Lung (tissue), 11 donors: ENCODE measurements at regions not wholly inside any gene's neighbourhood (a gene's known extent, or its start where the extent isn't known, plus 50 kb on each side); places are given as distances from the start of the nearest gene placed in this dataset.

Source experiments
- ATAC-seq: fragments of 200-7000 bp; cut with Tn5 transposase; one replicate; pipeline ENCODE4 v1.9.1; 2020; ENCODE audit warnings: moderate number of reproducible peaks; ENCODE audit not compliant: insufficient read depth, low FRiP score
- DNase-seq, 3 donors: peaks; one replicate each; pipeline ENCODE4 v3.0.0-alpha.2; 2013 to 2017
- H3K27ac ChIP-seq, 2 donors: one replicate each; pipeline ENCODE4 v1.5.1; 2013; ENCODE audit warnings: mild to moderate bottlenecking in 2 of 2, moderate library complexity in 2 of 2, control low read depth in 1 of 2, inconsistent platforms in 1 of 2, low read depth in 1 of 2, low read length in 1 of 2
- H3K27me3 ChIP-seq, 3 donors: one replicate each; pipeline ENCODE4 v1.5.1; 2013; ENCODE audit warnings: low read length in 2 of 3; ENCODE audit not compliant: control insufficient read depth in 3 of 3, insufficient read depth in 3 of 3
- H3K36me3 ChIP-seq, 4 donors: one replicate each; pipeline ENCODE4 v1.5.1; 2013; ENCODE audit warnings: low read length in 4 of 4, mild to moderate bottlenecking in 1 of 4, moderate library complexity in 1 of 4; ENCODE audit not compliant: control insufficient read depth in 4 of 4, insufficient read depth in 4 of 4
- H3K4me1 ChIP-seq, 5 donors: one replicate each; pipeline ENCODE4 v1.5.1; 2013; ENCODE audit warnings: low read length in 5 of 5, mild to moderate bottlenecking in 2 of 5, moderate library complexity in 1 of 5; ENCODE audit not compliant: control insufficient read depth in 5 of 5, insufficient read depth in 5 of 5
- H3K4me3 ChIP-seq: one replicate; pipeline ENCODE4 v1.5.1; 2013; ENCODE audit warnings: mild to moderate bottlenecking, control low read depth, moderate library complexity
- H3K9ac ChIP-seq, 2 donors: one replicate each; pipeline ENCODE4 v1.5.1; 2013; ENCODE audit warnings: low read length in 2 of 2, control low read depth in 1 of 2; ENCODE audit not compliant: insufficient read depth in 1 of 2
- H3K9me3 ChIP-seq, 4 donors: one replicate each; pipeline ENCODE4 v1.5.1; 2013; ENCODE audit warnings: low read length in 3 of 4, mild to moderate bottlenecking in 1 of 4, moderate library complexity in 1 of 4; ENCODE audit not compliant: control insufficient read depth in 4 of 4, insufficient read depth in 3 of 4
- WGBS, 2 donors: extraction: QIAGEN DNeasy Blood & Tissue Kit; methylation state at CpG; one replicate each; pipeline ENCODE4 v1.1.7; 2013; 5-methylcytosine and 5-hydroxymethylcytosine counted together
- TF ChIP-seq, protein P1 (sequence below): IDR thresholded peaks from 2 replicates; pipeline ENCODE4 v1.5.1; 2012; ENCODE audit warnings: mild to moderate bottlenecking; ENCODE audit errors: control extremely low read depth, extremely low read depth
- donor health status: control.
- donor health status: control.
- donor health status: Bipolar disorder and iron deficiency.
- donor health status: healthy.
- donor health status: DM: yes; HTN: yes; CAD: no.

DNA sequence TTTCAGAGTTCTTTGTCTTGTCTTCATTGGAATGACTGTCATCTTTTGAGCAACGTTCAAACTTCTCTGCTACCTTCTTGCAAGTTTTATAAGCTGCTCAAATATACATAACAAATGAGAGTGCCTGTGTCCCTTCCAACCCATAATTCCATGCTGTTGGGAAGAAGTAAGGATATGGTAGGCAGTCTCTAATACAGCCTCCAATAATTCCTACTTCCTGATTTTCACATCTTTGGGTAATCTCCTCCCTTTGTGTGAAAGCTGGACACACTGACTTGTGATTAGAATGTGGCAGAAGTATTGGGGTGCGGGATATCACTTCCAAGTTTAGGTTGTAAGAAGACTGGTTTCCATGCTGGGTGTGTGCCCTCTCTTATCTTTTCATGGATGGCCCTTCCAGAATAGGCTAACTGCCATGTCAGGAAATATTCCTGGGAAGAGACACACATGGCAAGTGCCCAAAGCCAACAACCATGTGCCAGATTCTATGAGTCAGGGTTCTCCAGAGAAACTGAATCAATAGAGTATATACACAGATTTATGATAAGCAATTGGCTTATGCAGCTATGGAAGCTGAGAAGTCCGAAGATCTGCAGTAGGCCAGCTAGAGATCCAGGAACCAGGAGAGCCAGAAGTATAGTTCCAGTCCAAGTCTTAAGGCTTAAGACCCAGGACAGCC is 531.3 kb downstream of the NTRK2 start:
- Histone ChIP-seq H3K27ac (no peak overlapping the region), H3K4me1 (no peaks in the 10 kb centered on the region), H3K36me3 (no peaks in the 10 kb centered on the region), H3K9ac (no peak overlapping the region), H3K9me3 (no peaks in the 10 kb centered on the region), H3K27me3 (no peaks in the 10 kb centered on the region), H3K4me3 (no peak overlapping the region)
- TF ChIP-seq, protein P1, sequence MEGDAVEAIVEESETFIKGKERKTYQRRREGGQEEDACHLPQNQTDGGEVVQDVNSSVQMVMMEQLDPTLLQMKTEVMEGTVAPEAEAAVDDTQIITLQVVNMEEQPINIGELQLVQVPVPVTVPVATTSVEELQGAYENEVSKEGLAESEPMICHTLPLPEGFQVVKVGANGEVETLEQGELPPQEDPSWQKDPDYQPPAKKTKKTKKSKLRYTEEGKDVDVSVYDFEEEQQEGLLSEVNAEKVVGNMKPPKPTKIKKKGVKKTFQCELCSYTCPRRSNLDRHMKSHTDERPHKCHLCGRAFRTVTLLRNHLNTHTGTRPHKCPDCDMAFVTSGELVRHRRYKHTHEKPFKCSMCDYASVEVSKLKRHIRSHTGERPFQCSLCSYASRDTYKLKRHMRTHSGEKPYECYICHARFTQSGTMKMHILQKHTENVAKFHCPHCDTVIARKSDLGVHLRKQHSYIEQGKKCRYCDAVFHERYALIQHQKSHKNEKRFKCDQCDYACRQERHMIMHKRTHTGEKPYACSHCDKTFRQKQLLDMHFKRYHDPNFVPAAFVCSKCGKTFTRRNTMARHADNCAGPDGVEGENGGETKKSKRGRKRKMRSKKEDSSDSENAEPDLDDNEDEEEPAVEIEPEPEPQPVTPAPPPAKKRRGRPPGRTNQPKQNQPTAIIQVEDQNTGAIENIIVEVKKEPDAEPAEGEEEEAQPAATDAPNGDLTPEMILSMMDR, result no peak
- ATAC-seq (no peak), DNase-seq (no peak)
- 66 to 83% methylated on average over 3 of the region's 3 CpGs for WGBS, 2 donors

- no peak for ATAC-seq
- Histone ChIP-seq H3K27me3 (no peaks in the 10 kb centered on the region), H3K36me3 (no peaks in the 10 kb centered on the region), H3K9ac (no peak overlapping the region), H3K4me1 (no peaks in the 10 kb centered on the region), H3K27ac (no peak overlapping the region), H3K4me3 (no peak overlapping the region), H3K9me3 (no peaks in the 10 kb centered on the region)
- TF ChIP-seq, protein P1, result no peak
- DNase-seq, result no peak
- whole genome bisulfite sequencing, 2 donors, result 81 to 94% methylated on average over 1 of the region's 1 CpG
Observed at GRCh38 chr9:85199866-85200495, 530.5 kb downstream of the NTRK2 start.

GRCh38 chr9:85192750-85193149 is 523.2 kb downstream of the NTRK2 start:
- ATAC-seq, result no peak

More at GRCh38 chr9:85192750-85193149, 523.2 kb downstream of the NTRK2 start:
- Histone ChIP-seq H3K9ac (no peak overlapping the region), H3K9me3 (peaks cover 0 to 2% (median 0%) of the 10 kb centered on the region in 4 donors), H3K4me3 (no peak overlapping the region), H3K4me1 (no peaks in the 10 kb centered on the region), H3K27ac (no peak overlapping the region), H3K27me3 (no peaks in the 10 kb centered on the region), H3K36me3 (no peaks in the 10 kb centered on the region)
- no peak for DNase-seq
- TF ChIP-seq, protein P1, result no peak
- WGBS, 2 donors, result 91 to 96% methylated on average over 4 of the region's 4 CpGs
